HG02610 (cell line): ENCODE measurements at regions not wholly inside any gene's neighbourhood (a gene's known extent, or its start where the extent isn't known, plus 50 kb on each side); places are given as distances from the start of the nearest gene placed in this dataset.

ENCODE experiments used
- ATAC-seq: cut with Tn5 transposase; IDR thresholded peaks from one replicate; pipeline ENCODE4 v1.9.1; 2021; ENCODE audit warnings: mild to moderate bottlenecking, moderate library complexity; ENCODE audit not compliant: unreplicated experiment

GRCh38 chrX:10893976-10894375, 217.2 kb upstream of the HCCS start:
- no peak for ATAC-seq

- no peak for ATAC-seq
Measured at GRCh38 chrX:10897768-10898167, 213.4 kb upstream of the HCCS start.

- no peak for ATAC-seq
Measured at GRCh38 chrX:10900585-10901289, 210.4 kb upstream of the HCCS start.

GRCh38 chrX:10901290-10901633, 209.9 kb upstream of the HCCS start:
- ATAC-seq: no peak

- no peak for ATAC-seq
Measured at GRCh38 chrX:10902001-10902400, 209.1 kb upstream of the HCCS start.

- ATAC-seq: no peak
Measured at GRCh38 chrX:10903523-10903922, 207.6 kb upstream of the HCCS start.

- no peak for ATAC-seq
Measured at GRCh38 chrX:10904220-10904619, 206.9 kb upstream of the HCCS start.

GRCh38 chrX:10906866-10907265, 204.3 kb upstream of the HCCS start:
- no peak for ATAC-seq

GRCh38 chrX:10922159-10922558, 189.0 kb upstream of the HCCS start:
- ATAC-seq: no peak

GRCh38 chrX:10922835-10923234, 188.3 kb upstream of the HCCS start:
- no peak for ATAC-seq

GRCh38 chrX:10923466-10923865, 187.7 kb upstream of the HCCS start:
- no peak for ATAC-seq

GRCh38 chrX:10926404-10926803, 184.7 kb upstream of the HCCS start:
- ATAC-seq: no peak

GRCh38 chrX:10926891-10927290, 184.2 kb upstream of the HCCS start:
- ATAC-seq: no peak

GRCh38 chrX:10929747-10930146, 181.4 kb upstream of the HCCS start:
- ATAC-seq: no peak

GRCh38 chrX:10930151-10930550, 181.0 kb upstream of the HCCS start:
- no peak for ATAC-seq

- ATAC-seq: no peak
Measured at GRCh38 chrX:10931976-10932375, 179.2 kb upstream of the HCCS start.

GRCh38 chrX:10932842-10933440, 178.2 kb upstream of the HCCS start:
- ATAC-seq: no peak

GRCh38 chrX:10935501-10935900, 175.6 kb upstream of the HCCS start:
- no peak for ATAC-seq

- no peak for ATAC-seq
Measured at GRCh38 chrX:10936976-10937375, 174.2 kb upstream of the HCCS start.

- no peak for ATAC-seq
Measured at GRCh38 chrX:10938365-10938923, 172.7 kb upstream of the HCCS start.

GRCh38 chrX:10939424-10939823, 171.7 kb upstream of the HCCS start:
- ATAC-seq: no peak

- no peak for ATAC-seq
Measured at GRCh38 chrX:10944136-10944885, 166.8 kb upstream of the HCCS start.
